HG03139 (cell line): ENCODE measurements at regions not wholly inside any gene's neighbourhood (a gene's known extent, or its start where the extent isn't known, plus 50 kb on each side); places are given as distances from the start of the nearest gene placed in this dataset.
A peak's percentile ranks its signal among the peaks of the same experiment; 100 is the strongest.

Experiments used
- ATAC-seq: cut with Tn5 transposase; IDR thresholded peaks from one replicate; pipeline ENCODE4 v1.9.1; 2021; ENCODE audit not compliant: unreplicated experiment

GRCh38 chr3:72313308-72313707 is 528.4 kb upstream of the PROK2 start:
- no peak for ATAC-seq

- ATAC-seq = no peak
Observed at GRCh38 chr3:72312339-72312738, 527.4 kb upstream of the PROK2 start.

GRCh38 chr3:72311425-72311824 is 526.5 kb upstream of the PROK2 start:
- no peak for ATAC-seq

- ATAC-seq = peak; percentile 88
Observed at GRCh38 chr3:72310419-72311380, 525.8 kb upstream of the PROK2 start.

- ATAC-seq = no peak
Observed at GRCh38 chr3:72309661-72310418, 524.9 kb upstream of the PROK2 start.

- no peak for ATAC-seq
Observed at GRCh38 chr3:72308641-72309040, 523.7 kb upstream of the PROK2 start.

- ATAC-seq = no peak
Observed at GRCh38 chr3:72307438-72308115, 522.6 kb upstream of the PROK2 start.

GRCh38 chr3:72306800-72307341 is 521.9 kb upstream of the PROK2 start:
- no peak for ATAC-seq

- no peak for ATAC-seq
Observed at GRCh38 chr3:72303926-72304325, 519.0 kb upstream of the PROK2 start.

- ATAC-seq = no peak
Observed at GRCh38 chr3:72301779-72302178, 516.8 kb upstream of the PROK2 start.

- no peak for ATAC-seq
Observed at GRCh38 chr3:72300621-72301020, 515.7 kb upstream of the PROK2 start.

GRCh38 chr3:72299823-72300222 is 514.9 kb upstream of the PROK2 start:
- ATAC-seq = no peak

GRCh38 chr3:72299321-72299802 is 514.4 kb upstream of the PROK2 start:
- ATAC-seq = no peak

- no peak for ATAC-seq
Observed at GRCh38 chr3:72298201-72299152, 513.5 kb upstream of the PROK2 start.

GRCh38 chr3:72297481-72297880 is 512.5 kb upstream of the PROK2 start:
- no peak for ATAC-seq

GRCh38 chr3:72296477-72297111 is 511.6 kb upstream of the PROK2 start:
- no peak for ATAC-seq

- ATAC-seq = no peak
Observed at GRCh38 chr3:72295962-72296450, 511.1 kb upstream of the PROK2 start.

- no peak for ATAC-seq
Observed at GRCh38 chr3:72295276-72295961, 510.5 kb upstream of the PROK2 start.
